Mesodermal cell (in vitro differentiated cells): ENCODE measurements at regions not wholly inside any gene's neighbourhood (a gene's known extent, or its start where the extent isn't known, plus 50 kb on each side); places are given as distances from the start of the nearest gene placed in this dataset.

ENCODE experiments used
- H3K27ac ChIP-seq: 2 replicates; pipeline ENCODE4 v1.7.0; 2013; ENCODE audit warnings: mild to moderate bottlenecking, low read depth, low read length, moderate library complexity; ENCODE audit not compliant: severe bottlenecking
- H3K36me3 ChIP-seq: 2 replicates; pipeline ENCODE4 v1.7.1; 2013; ENCODE audit warnings: mild to moderate bottlenecking, low read length, moderate library complexity; ENCODE audit not compliant: control insufficient read depth, insufficient read depth
- H3K4me1 ChIP-seq: one replicate; pipeline ENCODE4 v1.7.1; 2013; ENCODE audit warnings: mild to moderate bottlenecking, low read length; ENCODE audit not compliant: insufficient read depth, control insufficient read depth, poor library complexity, severe bottlenecking
- H3K4me3 ChIP-seq: 2 replicates; pipeline ENCODE4 v1.7.0; 2013; ENCODE audit warnings: low read length, control low read depth, mild to moderate bottlenecking; ENCODE audit not compliant: insufficient read depth, poor library complexity, severe bottlenecking; ENCODE audit errors: extremely low read depth
- H3K9me3 ChIP-seq: 2 replicates; pipeline ENCODE4 v1.7.1; 2013; ENCODE audit warnings: mild to moderate bottlenecking, low read length, moderate library complexity; ENCODE audit not compliant: control insufficient read depth
- WGBS, 2 experiments: methylation state at CpG; one replicate each; pipeline ENCODE4 v1.1.5; 2013; ENCODE audit warnings: missing lambda C conversion rate in 2 of 2; ENCODE audit not compliant: insufficient coverage in 2 of 2; 5-methylcytosine and 5-hydroxymethylcytosine counted together

GRCh38 chr18:1468550-1468949 is 563.9 kb downstream of the ADCYAP1 start:
- Histone ChIP-seq H3K4me1 (no peaks in the 10 kb centered on the region), H3K36me3 (no peaks in the 10 kb centered on the region), H3K9me3 (no peaks in the 10 kb centered on the region), H3K27ac (no peak overlapping the region), H3K4me3 (no peak overlapping the region)
- WGBS, 2 experiments, result 80 to 100% methylated on average over 1 of the region's 2 CpGs

- no peaks in the 10 kb centered on the region for H3K36me3 ChIP-seq
- no peaks in the 10 kb centered on the region for H3K4me1 ChIP-seq
- WGBS, 2 experiments, result 100% methylated on average over 4 to 5 of the region's 7 CpGs
- no peak overlapping the region for H3K27ac ChIP-seq
- no peak overlapping the region for H3K4me3 ChIP-seq
- H3K9me3 ChIP-seq, result no peaks in the 10 kb centered on the region
Observed at GRCh38 chr18:1475867-1476266, 571.2 kb downstream of the ADCYAP1 start.

GRCh38 chr18:1480309-1480708 is 575.6 kb downstream of the ADCYAP1 start:
- Histone ChIP-seq H3K36me3 (no peaks in the 10 kb centered on the region), H3K9me3 (no peaks in the 10 kb centered on the region), H3K4me1 (no peaks in the 10 kb centered on the region), H3K4me3 (no peak overlapping the region), H3K27ac (no peak overlapping the region)
- WGBS, 2 experiments, result no CpG with 5 or more reads among the region's 2 CpGs

DNA sequence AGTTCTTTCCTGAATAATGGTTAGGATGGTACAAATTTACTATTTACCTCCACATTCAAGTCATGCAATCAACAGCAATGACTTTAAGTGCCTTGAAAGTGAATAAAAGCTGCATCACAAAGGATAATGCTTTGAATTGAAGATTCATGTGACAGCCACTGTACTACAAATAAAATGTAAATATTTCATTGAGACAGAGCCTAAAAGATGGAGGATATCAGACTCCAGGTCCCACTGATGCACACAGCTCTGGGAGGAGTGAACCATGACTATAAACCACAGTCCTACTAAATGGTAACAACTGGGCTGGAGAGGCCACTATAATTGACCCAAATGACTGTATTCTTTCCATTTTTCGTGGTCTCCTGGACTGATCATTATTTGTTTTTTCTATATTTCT is 576.9 kb downstream of the ADCYAP1 start:
- H3K36me3 ChIP-seq, result no peaks in the 10 kb centered on the region
- H3K4me3 ChIP-seq, result no peak overlapping the region
- H3K27ac ChIP-seq, result no peak overlapping the region
- no peaks in the 10 kb centered on the region for H3K9me3 ChIP-seq
- H3K4me1 ChIP-seq, result no peaks in the 10 kb centered on the region
- WGBS, 2 experiments, result no CpG with 5 or more reads among the region's 1 CpG

GRCh38 chr18:1483385-1483784 is 578.7 kb downstream of the ADCYAP1 start:
- Histone ChIP-seq H3K4me3 (no peak overlapping the region), H3K4me1 (no peaks in the 10 kb centered on the region), H3K27ac (no peak overlapping the region), H3K9me3 (no peaks in the 10 kb centered on the region), H3K36me3 (no peaks in the 10 kb centered on the region)

DNA sequence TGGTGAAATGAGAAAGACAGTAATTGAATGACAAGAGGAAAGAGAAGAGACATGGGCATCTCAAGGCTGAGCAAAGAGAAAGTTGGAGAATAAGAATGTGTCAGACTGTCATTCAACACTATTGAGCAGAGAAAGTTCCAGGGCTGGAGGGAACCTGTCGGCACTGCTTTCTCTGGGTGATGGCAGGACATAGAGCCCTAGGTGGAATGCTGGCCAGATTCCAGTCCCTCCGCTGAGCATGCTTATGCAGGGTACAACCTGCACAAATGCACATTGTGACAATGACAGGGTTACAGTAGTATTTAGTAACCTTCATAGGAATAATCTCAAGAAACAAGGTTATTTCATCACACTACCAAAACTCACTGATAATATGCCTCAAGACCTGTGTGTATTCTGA is 582.8 kb downstream of the ADCYAP1 start:
- no peaks in the 10 kb centered on the region for H3K36me3 ChIP-seq
- no peak overlapping the region for H3K4me3 ChIP-seq
- no peak overlapping the region for H3K27ac ChIP-seq
- H3K4me1 ChIP-seq, result no peaks in the 10 kb centered on the region
- H3K9me3 ChIP-seq, result no peaks in the 10 kb centered on the region
- WGBS, 2 experiments, result 83 to 89% methylated on average over 1 of the region's 2 CpGs

DNA sequence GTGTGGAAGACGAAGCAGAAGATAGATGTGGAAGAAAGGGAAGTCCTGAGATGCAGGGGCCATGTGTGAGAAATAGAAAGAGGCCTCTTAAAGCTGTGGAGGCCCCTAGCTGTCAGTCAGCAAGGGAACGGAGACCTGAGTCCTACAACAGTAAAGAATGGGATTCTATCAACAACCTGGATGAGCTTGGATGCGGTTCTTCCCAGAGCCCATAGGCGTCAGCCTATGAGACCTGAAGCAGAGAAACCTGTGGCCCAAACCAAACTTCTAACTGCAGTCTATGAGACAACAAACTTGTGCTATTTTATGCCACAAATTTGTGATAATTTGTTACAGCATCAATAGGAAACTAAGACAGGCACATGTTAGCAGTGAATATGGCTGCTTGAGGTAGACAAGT is 583.7 kb downstream of the ADCYAP1 start:
- H3K4me1 ChIP-seq, result no peaks in the 10 kb centered on the region
- no peaks in the 10 kb centered on the region for H3K36me3 ChIP-seq
- no peaks in the 10 kb centered on the region for H3K9me3 ChIP-seq
- 85 to 88% methylated on average over 3 to 4 of the region's 4 CpGs for WGBS, 2 experiments
- no peak overlapping the region for H3K4me3 ChIP-seq
- no peak overlapping the region for H3K27ac ChIP-seq

DNA sequence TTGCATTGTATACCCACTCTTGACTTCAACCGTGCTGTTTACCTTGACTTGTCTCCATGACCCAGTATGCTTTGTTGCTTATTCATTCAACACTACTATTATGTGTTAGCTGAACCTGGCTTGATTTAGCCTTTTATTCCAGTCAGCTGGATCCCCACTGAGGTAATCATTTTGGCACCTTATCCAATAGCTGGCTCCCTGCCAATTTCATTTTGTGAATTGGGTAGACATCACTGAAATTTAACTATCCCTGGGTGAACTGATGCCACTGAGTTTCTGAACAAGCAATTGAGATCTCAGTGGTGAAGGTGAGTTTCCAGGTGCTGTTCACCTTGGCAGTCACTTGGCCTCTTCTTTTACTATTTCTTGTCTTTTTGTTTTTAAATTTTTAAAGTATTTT is 584.3 kb downstream of the ADCYAP1 start:
- H3K36me3 ChIP-seq, result no peaks in the 10 kb centered on the region
- no peak overlapping the region for H3K27ac ChIP-seq
- no peaks in the 10 kb centered on the region for H3K4me1 ChIP-seq
- H3K4me3 ChIP-seq, result no peak overlapping the region
- 100% methylated on average over 1 of the region's 1 CpG; no CpG with 5 or more reads in 1 of the 2 experiments for WGBS, 2 experiments
- no peaks in the 10 kb centered on the region for H3K9me3 ChIP-seq

- no peaks in the 10 kb centered on the region for H3K36me3 ChIP-seq
- H3K4me1 ChIP-seq, result no peaks in the 10 kb centered on the region
- H3K27ac ChIP-seq, result no peak overlapping the region
- WGBS, 2 experiments, result no CpG with 5 or more reads among the region's 2 CpGs
- peaks cover 6% of the 10 kb centered on the region for H3K9me3 ChIP-seq
- no peak overlapping the region for H3K4me3 ChIP-seq
Observed at GRCh38 chr18:1495387-1495786, 590.7 kb downstream of the ADCYAP1 start.

GRCh38 chr18:1496096-1496495 is 591.4 kb downstream of the ADCYAP1 start:
- no peaks in the 10 kb centered on the region for H3K36me3 ChIP-seq
- WGBS, 2 experiments, result 55 to 100% methylated on average over 1 to 2 of the region's 4 CpGs
- H3K4me3 ChIP-seq, result no peak overlapping the region
- peaks cover 6% of the 10 kb centered on the region for H3K9me3 ChIP-seq
- H3K4me1 ChIP-seq, result no peaks in the 10 kb centered on the region
- H3K27ac ChIP-seq, result no peak overlapping the region

DNA sequence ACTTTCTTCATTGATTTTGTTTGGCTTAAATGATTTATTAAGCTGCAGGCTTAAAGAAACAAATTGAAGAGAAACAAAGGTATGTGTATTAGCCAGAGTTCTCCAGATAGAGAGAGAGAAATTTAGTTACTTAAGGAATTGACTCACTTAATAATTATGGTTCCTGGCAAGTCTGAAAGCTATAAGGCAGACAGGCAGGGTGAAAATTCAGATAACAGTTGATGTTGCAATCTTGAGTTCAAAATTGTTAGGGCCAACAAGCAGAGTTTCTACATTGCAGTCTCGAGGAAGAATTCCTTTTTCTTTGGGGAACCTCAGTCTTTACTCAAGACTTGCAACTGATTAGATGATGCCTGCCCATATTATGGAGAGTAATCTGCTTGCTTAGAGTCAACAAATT is 593.5 kb downstream of the ADCYAP1 start:
- Histone ChIP-seq H3K27ac (no peak overlapping the region), H3K4me3 (no peak overlapping the region), H3K9me3 (peaks cover 6% of the 10 kb centered on the region), H3K4me1 (no peaks in the 10 kb centered on the region), H3K36me3 (no peaks in the 10 kb centered on the region)
- WGBS, 2 experiments, result 83 to 100% methylated on average over 1 of the region's 1 CpG

GRCh38 chr18:1499265-1499664 is 594.6 kb downstream of the ADCYAP1 start:
- no peak overlapping the region for H3K4me3 ChIP-seq
- H3K9me3 ChIP-seq, result peaks cover 6% of the 10 kb centered on the region
- H3K4me1 ChIP-seq, result no peaks in the 10 kb centered on the region

More at GRCh38 chr18:1499265-1499664, 594.6 kb downstream of the ADCYAP1 start:
- Histone ChIP-seq H3K36me3 (no peaks in the 10 kb centered on the region), H3K27ac (no peak overlapping the region)
